OCI-LY1 (cell line): ENCODE measurements at regions not wholly inside any gene's neighbourhood (a gene's known extent, or its start where the extent isn't known, plus 50 kb on each side); places are given as distances from the start of the nearest gene placed in this dataset.

Source experiments
- EZH2 ChIP-seq: fragments of 200-600 bp; sonication (generic), shearing (Covaris generic); IDR thresholded peaks from 2 replicates; pipeline ENCODE4 v1.8.0; 2017; ENCODE audit warnings: borderline replicate concordance, mixed run types, mild to moderate bottlenecking, antibody characterized with exemption, low read length, moderate library complexity, mixed read lengths
- TF ChIP-seq, protein P1 (sequence below): fragments of 200-600 bp; sonication (generic), shearing (Covaris generic); IDR thresholded peaks from 2 replicates; pipeline ENCODE4 v1.5.1; 2017; ENCODE audit warnings: mild to moderate bottlenecking, antibody characterized with exemption, low read length, moderate library complexity, mixed read lengths

DNA sequence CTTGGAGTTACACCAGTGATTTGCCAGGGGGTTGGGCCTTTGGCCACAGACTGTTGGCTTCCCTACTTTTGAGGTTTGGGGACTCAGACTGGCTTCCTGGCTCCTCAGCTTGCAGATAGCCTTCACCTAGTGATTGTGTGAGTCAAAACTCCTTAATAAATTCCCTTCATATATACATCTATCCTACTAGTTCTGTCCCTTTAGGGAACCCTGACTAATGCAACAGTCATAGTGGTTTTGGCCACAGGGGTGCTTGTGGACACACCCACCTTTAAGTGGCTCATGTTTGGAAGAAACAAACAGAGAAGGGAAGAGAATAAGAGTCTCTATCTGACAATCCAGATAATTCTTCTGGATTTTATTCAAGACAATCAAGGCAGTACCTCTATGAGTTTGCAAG, 457.7 kb downstream of the EPHA3 start:
- TF ChIP-seq, protein P1, sequence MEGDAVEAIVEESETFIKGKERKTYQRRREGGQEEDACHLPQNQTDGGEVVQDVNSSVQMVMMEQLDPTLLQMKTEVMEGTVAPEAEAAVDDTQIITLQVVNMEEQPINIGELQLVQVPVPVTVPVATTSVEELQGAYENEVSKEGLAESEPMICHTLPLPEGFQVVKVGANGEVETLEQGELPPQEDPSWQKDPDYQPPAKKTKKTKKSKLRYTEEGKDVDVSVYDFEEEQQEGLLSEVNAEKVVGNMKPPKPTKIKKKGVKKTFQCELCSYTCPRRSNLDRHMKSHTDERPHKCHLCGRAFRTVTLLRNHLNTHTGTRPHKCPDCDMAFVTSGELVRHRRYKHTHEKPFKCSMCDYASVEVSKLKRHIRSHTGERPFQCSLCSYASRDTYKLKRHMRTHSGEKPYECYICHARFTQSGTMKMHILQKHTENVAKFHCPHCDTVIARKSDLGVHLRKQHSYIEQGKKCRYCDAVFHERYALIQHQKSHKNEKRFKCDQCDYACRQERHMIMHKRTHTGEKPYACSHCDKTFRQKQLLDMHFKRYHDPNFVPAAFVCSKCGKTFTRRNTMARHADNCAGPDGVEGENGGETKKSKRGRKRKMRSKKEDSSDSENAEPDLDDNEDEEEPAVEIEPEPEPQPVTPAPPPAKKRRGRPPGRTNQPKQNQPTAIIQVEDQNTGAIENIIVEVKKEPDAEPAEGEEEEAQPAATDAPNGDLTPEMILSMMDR: no peak
- no peak for TF ChIP-seq EZH2
